ENCODE measurements at regions not wholly inside any gene's neighbourhood (a gene's known extent, or its start where the extent isn't known, plus 50 kb on each side); places are given as distances from the start of the nearest gene placed in this dataset.

DNA sequence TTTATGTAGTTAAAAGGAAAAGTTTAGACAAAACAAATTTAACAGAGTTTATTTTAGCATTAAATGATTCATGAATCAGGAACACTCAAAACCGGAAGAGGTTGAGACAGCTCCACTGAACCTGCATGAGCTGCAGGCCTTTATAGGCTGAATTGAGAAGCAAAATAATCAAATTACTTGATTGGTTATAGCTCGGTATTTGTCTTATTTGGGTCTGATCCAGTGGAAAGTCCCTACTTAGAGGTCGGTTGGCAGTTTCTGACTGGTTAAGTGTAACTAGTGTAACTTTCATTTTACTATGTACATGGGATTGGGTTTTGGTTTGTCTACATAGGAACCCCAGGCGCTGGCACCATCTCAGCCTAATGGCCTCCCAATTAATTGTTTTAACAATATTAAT lies 74.1 kb upstream of the PIK3R1 start:
- H3K27ac Mint-ChIP-seq (ENCODE audit: unreplicated experiment), result no peak overlapping the region

DNA sequence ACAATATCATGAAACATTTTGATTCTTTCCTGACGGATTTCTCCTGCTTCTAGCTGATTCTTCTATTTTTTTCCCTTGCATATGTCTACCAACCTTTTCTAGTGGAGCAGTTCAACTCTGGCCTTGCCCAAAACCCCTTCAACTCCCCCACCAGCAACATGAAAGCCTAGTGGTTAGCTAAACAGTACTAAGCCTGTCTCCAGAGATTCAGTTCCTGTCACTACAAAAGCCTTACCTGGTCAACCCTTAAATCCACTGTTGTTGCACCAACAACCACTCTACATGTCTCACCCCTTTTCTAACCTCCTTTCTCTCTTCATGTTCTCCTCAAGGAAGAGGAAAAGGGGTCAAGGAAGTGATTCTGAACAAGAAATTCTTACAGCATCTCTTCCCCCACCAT lies 74.8 kb upstream of the PIK3R1 start:
- TF ChIP-seq, protein P1, sequence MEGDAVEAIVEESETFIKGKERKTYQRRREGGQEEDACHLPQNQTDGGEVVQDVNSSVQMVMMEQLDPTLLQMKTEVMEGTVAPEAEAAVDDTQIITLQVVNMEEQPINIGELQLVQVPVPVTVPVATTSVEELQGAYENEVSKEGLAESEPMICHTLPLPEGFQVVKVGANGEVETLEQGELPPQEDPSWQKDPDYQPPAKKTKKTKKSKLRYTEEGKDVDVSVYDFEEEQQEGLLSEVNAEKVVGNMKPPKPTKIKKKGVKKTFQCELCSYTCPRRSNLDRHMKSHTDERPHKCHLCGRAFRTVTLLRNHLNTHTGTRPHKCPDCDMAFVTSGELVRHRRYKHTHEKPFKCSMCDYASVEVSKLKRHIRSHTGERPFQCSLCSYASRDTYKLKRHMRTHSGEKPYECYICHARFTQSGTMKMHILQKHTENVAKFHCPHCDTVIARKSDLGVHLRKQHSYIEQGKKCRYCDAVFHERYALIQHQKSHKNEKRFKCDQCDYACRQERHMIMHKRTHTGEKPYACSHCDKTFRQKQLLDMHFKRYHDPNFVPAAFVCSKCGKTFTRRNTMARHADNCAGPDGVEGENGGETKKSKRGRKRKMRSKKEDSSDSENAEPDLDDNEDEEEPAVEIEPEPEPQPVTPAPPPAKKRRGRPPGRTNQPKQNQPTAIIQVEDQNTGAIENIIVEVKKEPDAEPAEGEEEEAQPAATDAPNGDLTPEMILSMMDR (IDR thresholded peaks at IDR 0.05; ENCODE audit: unreplicated experiment), result no peak
- BruUV-seq (replicated peaks), result no TSS peak
- Mint-ChIP-seq H3K4me1 (ENCODE audit: low read depth, unreplicated experiment) (peaks cover 13% of the 10 kb centered on the region), H3K27me3 (ENCODE audit: unreplicated experiment) (no peaks in the 10 kb centered on the region), H3K9me3 (ENCODE audit: low read depth, unreplicated experiment) (no peaks in the 10 kb centered on the region), H3K4me3 (ENCODE audit: low read depth, unreplicated experiment) (no peak overlapping the region), H3K27ac (ENCODE audit: unreplicated experiment) (no peak overlapping the region), H3K36me3 (ENCODE audit: insufficient read depth, unreplicated experiment) (no peaks in the 10 kb centered on the region)
- CTCF ChIA-PET, result interaction anchor here (0.6 kb wide), 1 partner anchor 94 kb away, joined by 3 read pairs; no protein-coding TSS in a partner anchor
- DNase-seq, result no peak
- intact Hi-C loops (cut with micrococcal nuclease; ENCODE audit: unreplicated experiment), result no loop called here

More for the DNA sequence above, 74.1 kb upstream of the PIK3R1 start:
- no TSS peak for BruUV-seq (replicated peaks)
- TF ChIP-seq, protein P1 (IDR thresholded peaks at IDR 0.05; ENCODE audit: unreplicated experiment), result no peak
- intact Hi-C loops (cut with micrococcal nuclease; ENCODE audit: unreplicated experiment), result no loop called here
- CTCF ChIA-PET, result no interaction called here
- peak; percentile 8 for DNase-seq
- Mint-ChIP-seq H3K9me3 (ENCODE audit: low read depth, unreplicated experiment) (no peaks in the 10 kb centered on the region), H3K4me1 (ENCODE audit: low read depth, unreplicated experiment) (peaks cover 13% of the 10 kb centered on the region), H3K27me3 (ENCODE audit: unreplicated experiment) (no peaks in the 10 kb centered on the region), H3K36me3 (ENCODE audit: insufficient read depth, unreplicated experiment) (no peaks in the 10 kb centered on the region), H3K4me3 (ENCODE audit: low read depth, unreplicated experiment) (no peak overlapping the region)

DNA sequence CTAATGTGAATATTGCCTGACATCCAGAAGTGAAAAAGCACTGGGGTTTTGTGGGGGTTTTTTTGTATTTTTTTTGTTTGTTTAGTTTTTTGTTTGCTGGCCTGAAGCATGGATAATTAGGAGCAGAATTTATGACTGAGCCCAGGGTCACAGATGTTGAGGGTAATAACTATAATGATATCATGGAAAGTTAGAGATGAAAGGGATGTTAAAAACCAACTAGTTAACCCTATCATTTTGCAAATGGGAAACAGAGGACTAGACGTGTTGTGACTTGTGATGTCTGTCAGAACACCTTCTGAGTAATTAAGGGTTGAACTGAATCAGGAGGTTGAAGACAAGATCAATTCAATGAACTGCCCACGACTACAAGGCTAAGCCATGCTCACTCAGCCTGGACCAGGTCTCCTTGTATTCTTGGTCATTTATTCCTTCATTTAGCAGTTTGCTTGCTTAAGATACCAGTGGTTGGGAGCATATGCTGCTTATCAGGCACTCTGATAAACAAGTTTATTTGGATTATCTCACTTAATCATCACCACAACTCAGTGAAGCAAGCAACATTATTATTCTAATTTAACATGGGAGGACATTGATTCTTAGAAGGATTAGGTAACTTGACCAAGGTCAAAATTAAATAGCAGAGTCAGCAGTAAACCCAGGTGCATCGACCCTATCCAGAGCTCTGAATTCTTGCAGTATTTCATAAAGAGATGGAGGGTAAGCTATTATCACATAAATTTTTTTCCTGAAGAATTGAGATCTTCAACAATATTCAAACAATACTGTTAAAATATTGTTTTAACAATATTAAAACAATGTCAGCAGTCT lies 75.7 kb upstream of the PIK3R1 start:
- BruUV-seq (replicated peaks), result no TSS peak
- TF ChIP-seq, protein P1 (IDR thresholded peaks at IDR 0.05; ENCODE audit: unreplicated experiment), result no peak
- no peaks in the 10 kb centered on the region for H3K9me3 Mint-ChIP-seq (ENCODE audit: low read depth, unreplicated experiment)
- no peaks in the 10 kb centered on the region for H3K36me3 Mint-ChIP-seq (ENCODE audit: insufficient read depth, unreplicated experiment)
- H3K27me3 Mint-ChIP-seq (ENCODE audit: unreplicated experiment), result no peaks in the 10 kb centered on the region
- H3K27ac Mint-ChIP-seq (ENCODE audit: unreplicated experiment), result no peak overlapping the region
- peaks cover 13% of the 10 kb centered on the region for H3K4me1 Mint-ChIP-seq (ENCODE audit: low read depth, unreplicated experiment)
- intact Hi-C loops (cut with micrococcal nuclease; ENCODE audit: unreplicated experiment), result no loop called here
- CTCF ChIA-PET, result no interaction called here
- DNase-seq, result no peak
- no peak overlapping the region for H3K4me3 Mint-ChIP-seq (ENCODE audit: low read depth, unreplicated experiment)

DNA sequence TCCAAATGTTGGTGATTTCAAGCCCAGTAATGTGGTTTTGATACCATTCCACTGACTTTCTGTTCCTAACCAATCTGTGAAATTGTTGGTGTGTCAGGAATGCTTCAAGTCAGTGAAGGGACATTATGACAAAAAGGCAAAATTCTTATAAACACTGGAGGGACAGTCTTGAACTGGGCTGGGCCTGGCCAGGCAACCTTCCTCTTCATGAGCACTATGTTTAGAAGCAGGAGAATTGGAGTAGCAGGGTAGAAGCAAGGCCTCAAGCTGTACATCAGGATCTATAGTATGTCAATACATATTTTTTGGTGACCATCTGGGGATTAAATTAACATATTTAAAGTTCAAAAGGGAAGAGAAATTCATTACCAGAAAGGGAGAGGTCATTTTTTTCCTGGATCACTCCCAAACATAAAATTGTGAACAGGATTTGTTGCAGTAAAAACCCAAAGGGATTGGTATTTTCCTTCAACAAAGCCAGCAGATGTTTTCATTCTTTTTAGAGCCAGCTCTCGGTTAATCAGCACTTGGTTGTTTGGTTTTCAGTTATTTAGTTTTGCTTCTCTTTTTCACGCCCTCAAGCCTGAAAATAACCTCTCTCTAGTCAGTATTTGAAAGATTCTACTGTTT lies 77.9 kb upstream of the PIK3R1 start:
- Mint-ChIP-seq H3K36me3 (ENCODE audit: insufficient read depth, unreplicated experiment) (no peaks in the 10 kb centered on the region), H3K4me3 (ENCODE audit: low read depth, unreplicated experiment) (no peak overlapping the region), H3K4me1 (ENCODE audit: low read depth, unreplicated experiment) (peaks cover 13% of the 10 kb centered on the region), H3K27ac (ENCODE audit: unreplicated experiment) (no peak overlapping the region), H3K9me3 (ENCODE audit: low read depth, unreplicated experiment) (no peaks in the 10 kb centered on the region), H3K27me3 (ENCODE audit: unreplicated experiment) (no peaks in the 10 kb centered on the region)
- no TSS peak for BruUV-seq (replicated peaks)
- CTCF ChIA-PET, result interaction anchor here (0.6 to 0.7 kb wide), 2 partner anchors 344 to 416 kb away, joined by 3 read pairs; no protein-coding TSS in a partner anchor
- DNase-seq, result no peak
- TF ChIP-seq, protein P1 (IDR thresholded peaks at IDR 0.05; ENCODE audit: unreplicated experiment), result no peak
- intact Hi-C loops (cut with micrococcal nuclease; ENCODE audit: unreplicated experiment), result no loop called here
